Right lobe of liver (tissue), 4 donors: ENCODE measurements at regions not wholly inside any gene's neighbourhood (a gene's known extent, or its start where the extent isn't known, plus 50 kb on each side); places are given as distances from the start of the nearest gene placed in this dataset.

Experiments
- CTCF ChIP-seq, 4 donors: fragments of 200-600 bp in 3 of 4; fragments of 450-650 bp in 1 of 4; IDR thresholded peaks; one replicate each; pipeline versions ENCODE4 v1.5.1 to v1.8.0; 2016 to 2022; ENCODE audit warnings: antibody characterized with exemption in 4 of 4, mild to moderate bottlenecking in 2 of 4
- POLR2A ChIP-seq: fragments of 450-650 bp; IDR thresholded peaks from one replicate; pipeline ENCODE4 v1.6.1; 2017; ENCODE audit warnings: antibody characterized with exemption, mild to moderate bottlenecking
- donor health status: DM: no; HTN: no; CAD: no.
- donor health status: DM: no; HTN: no; CAD: no.
- donor health status: DM: no; HTN: yes; CAD: no.

DNA sequence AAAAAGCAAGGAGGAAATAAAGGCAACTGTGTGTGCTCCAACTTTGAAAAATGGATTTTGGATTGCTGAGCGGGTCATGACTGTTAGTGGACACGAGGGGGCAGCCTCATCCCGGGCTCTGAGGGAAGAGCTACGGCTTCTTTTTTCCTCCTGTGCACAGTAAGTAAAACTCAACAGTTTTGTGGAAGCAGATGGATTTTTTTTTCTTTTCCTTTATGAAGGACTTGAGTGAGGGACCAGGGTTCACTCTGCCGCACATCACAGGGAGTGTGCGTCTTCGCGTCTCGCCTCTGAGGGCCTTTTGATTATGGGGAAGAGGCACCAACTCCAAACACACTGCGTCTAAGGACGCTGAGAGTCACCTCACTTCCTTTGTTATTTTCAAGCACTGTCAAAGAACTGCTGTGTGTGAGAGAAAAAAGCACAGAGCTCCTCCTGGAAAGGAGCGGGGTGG is 80.3 kb upstream of the GOT2 start:
- TF ChIP-seq CTCF (IDR thresholded peaks at IDR 0.05) (peak; percentile 67 to 93 (median 88)), POLR2A (no peak)
